A673 (cell line): ENCODE measurements at regions not wholly inside any gene's neighbourhood (a gene's known extent, or its start where the extent isn't known, plus 50 kb on each side); places are given as distances from the start of the nearest gene placed in this dataset.

Source experiments
- BruUV-seq: library from RNA; stranded (reverse); fragments of 400-500 nt; replicated peaks from 2 replicates; lab custom pipeline; 2021; lab: Mats Ljungman, UMichigan
- CTCF ChIA-PET: fragments of 300-600 bp; sonication (Branson Sonifier 250); formaldehyde crosslinking; loops from one replicate; lab custom pipeline; 2022; ENCODE audit warnings: antibody characterized with exemption; lab: Charles Lee
- POLR2A ChIA-PET: fragments of 300-600 bp; sonication (Branson Sonifier 250); formaldehyde crosslinking; loops from one replicate; lab custom pipeline; 2022; ENCODE audit warnings: antibody characterized with exemption; ENCODE audit not compliant: low non-redundant PET; lab: Charles Lee
- DNase-seq: peaks from one replicate; pipeline ENCODE4 v3.0.0-alpha.2; 2015; ENCODE audit warnings: low spot score
- H3K27ac ChIP-seq: fragments of 200-600 bp; sonication (generic); 2 replicates; pipeline ENCODE4 v1.5.1; 2016; ENCODE audit warnings: mixed run types, low read depth, mild to moderate bottlenecking, mixed read lengths, antibody characterized with exemption, low read length; ENCODE audit not compliant: poor library complexity, severe bottlenecking
- H3K27me3 ChIP-seq: fragments of 200-600 bp; sonication (generic); replicated peaks from 2 replicates; pipeline ENCODE4 v1.6.1; 2017; ENCODE audit warnings: mixed run types, low read depth, mild to moderate bottlenecking, mixed read lengths, antibody characterized with exemption, low read length; ENCODE audit not compliant: insufficient read depth, poor library complexity
- H3K36me3 ChIP-seq: fragments of 200-600 bp; sonication (generic); 2 replicates; pipeline ENCODE4 v1.6.1; 2016; ENCODE audit warnings: mixed run types, mild to moderate bottlenecking, mixed read lengths, antibody characterized with exemption, low read length; ENCODE audit not compliant: insufficient read depth, poor library complexity, severe bottlenecking
- H3K4me1 ChIP-seq: fragments of 200-600 bp; sonication (generic); 2 replicates; pipeline ENCODE4 v1.6.1; 2017; ENCODE audit warnings: mixed run types, mild to moderate bottlenecking, mixed read lengths, antibody characterized with exemption, low read length; ENCODE audit not compliant: insufficient read depth, poor library complexity, severe bottlenecking
- H3K4me3 ChIP-seq: fragments of 200-600 bp; sonication (generic); 2 replicates; pipeline ENCODE4 v1.5.1; 2016; ENCODE audit warnings: low read depth, mixed run types, mild to moderate bottlenecking, mixed read lengths, low read length; ENCODE audit not compliant: poor library complexity, severe bottlenecking
- H3K9me3 ChIP-seq: fragments of 200-600 bp; sonication (generic); 2 replicates; pipeline ENCODE4 v1.6.1; 2016; ENCODE audit warnings: mixed run types, low read depth, mild to moderate bottlenecking, mixed read lengths, antibody characterized with exemption, low read length; ENCODE audit not compliant: poor library complexity, severe bottlenecking
- CTCF ChIP-seq: fragments of 300-800, 200-600 bp; sonication (generic); conservative IDR thresholded peaks from 2 replicates; pipeline ENCODE4 v1.5.1; 2017; ENCODE audit warnings: low read depth, mild to moderate bottlenecking, antibody characterized with exemption, low read length, moderate library complexity, mixed read lengths
- EZH2 ChIP-seq: fragments of 200-600 bp; sonication (generic); IDR thresholded peaks from 2 replicates; pipeline ENCODE4 v1.6.1; 2017; ENCODE audit warnings: borderline replicate concordance, low read depth, mild to moderate bottlenecking, mixed read lengths, antibody characterized with exemption, low read length; ENCODE audit not compliant: poor library complexity, severe bottlenecking
- intact Hi-C: fragments of 100-400 bp; cut with micrococcal nuclease; formaldehyde crosslinking; loops from one replicate; pipeline ENCODE4 v1.10.0; 2022; ENCODE audit not compliant: unreplicated experiment

- DNase-seq = no peak
- no TSS peak for BruUV-seq
- intact Hi-C loops = no loop called here
- no peaks in the 10 kb centered on the region for H3K27me3 ChIP-seq
- TF ChIP-seq EZH2 (no peak), CTCF (no peak)
- no peaks in the 10 kb centered on the region for H3K9me3 ChIP-seq
- CTCF ChIA-PET = no interaction called here
- no peak overlapping the region for H3K27ac ChIP-seq
- peaks cover 21% of the 10 kb centered on the region for H3K4me1 ChIP-seq
- POLR2A ChIA-PET = no interaction called here
- H3K36me3 ChIP-seq = no peaks in the 10 kb centered on the region
- no peak overlapping the region for H3K4me3 ChIP-seq
These were observed 1269.7 kb downstream of the BRD1 start for GRCh38 chr22:48558016-48558415.

GRCh38 chr22:48557473-48557872 lies 1270.2 kb downstream of the BRD1 start:
- no peak for DNase-seq
- no peak overlapping the region for H3K27ac ChIP-seq
- no peaks in the 10 kb centered on the region for H3K36me3 ChIP-seq
- ChIA-PET CTCF (no interaction called here), POLR2A (no interaction called here)
- H3K4me1 ChIP-seq = peaks cover 21% of the 10 kb centered on the region
- no peaks in the 10 kb centered on the region for H3K9me3 ChIP-seq
- no peaks in the 10 kb centered on the region for H3K27me3 ChIP-seq
- no TSS peak for BruUV-seq
- H3K4me3 ChIP-seq = no peak overlapping the region
- no peak for TF ChIP-seq EZH2
- no peak for TF ChIP-seq CTCF
- intact Hi-C loops = no loop called here

GRCh38 chr22:48556751-48557150 lies 1270.9 kb downstream of the BRD1 start:
- TF ChIP-seq EZH2 (no peak), CTCF (no peak)
- Histone ChIP-seq H3K27ac (no peak overlapping the region), H3K36me3 (no peaks in the 10 kb centered on the region), H3K9me3 (no peaks in the 10 kb centered on the region), H3K27me3 (no peaks in the 10 kb centered on the region), H3K4me3 (no peak overlapping the region), H3K4me1 (peaks cover 21% of the 10 kb centered on the region)
- no TSS peak for BruUV-seq
- CTCF ChIA-PET = no interaction called here
- POLR2A ChIA-PET = no interaction called here
- no peak for DNase-seq
- intact Hi-C loops = no loop called here
